ENCODE measurements at regions not wholly inside any gene's neighbourhood (a gene's known extent, or its start where the extent isn't known, plus 50 kb on each side); places are given as distances from the start of the nearest gene placed in this dataset.

GRCh38 chr13:100809129-100809390, 134.5 kb upstream of the TMTC4 start:
- Histone ChIP-seq H4K5ac (ENCODE audit: low read depth, low read length) (no peak overlapping the region), H3K4me2 (ENCODE audit: low read depth, low read length) (no peak overlapping the region), H3K36me3 (ENCODE audit: control insufficient read depth, insufficient read depth, low read length) (no peaks in the 10 kb centered on the region), H3K79me1 (ENCODE audit: low read depth in 1 of 2, low read length in 2 of 2) (no peaks in the 10 kb centered on the region), H2BK120ac (ENCODE audit: low read depth, low read length) (no peak overlapping the region), H3K9me3 (ENCODE audit: control insufficient read depth, insufficient read depth, low read length) (no peaks in the 10 kb centered on the region; the same call in 1 of the 2 replicates), H2AK5ac (ENCODE audit: low read depth, low read length) (no peak overlapping the region), H3K9ac (ENCODE audit: low read depth, low read length) (no peak overlapping the region), H2BK20ac (ENCODE audit: low read depth, low read length) (no peak overlapping the region), H2BK15ac (ENCODE audit: low read depth, low read length) (no peak overlapping the region), H3K4me1 (ENCODE audit: control insufficient read depth, insufficient read depth, low read length) (no peaks in the 10 kb centered on the region), H2BK5ac (ENCODE audit: low read depth, low read length, poor library complexity, severe bottlenecking) (no peak overlapping the region), H3K56ac (ENCODE audit: extremely low read depth, insufficient read depth, low read length) (no peak overlapping the region), H3K9me1 (ENCODE audit: insufficient read depth, low read length) (no peaks in the 10 kb centered on the region), H4K91ac (ENCODE audit: insufficient read depth, low read depth, low read length) (no peak overlapping the region), H3K4me3 (ENCODE audit: insufficient read depth, low read depth, low read length) (no peak overlapping the region), H2AK9ac (replicated peaks; ENCODE audit: low read depth, low read length, poor library complexity) (no peak overlapping the region), H3K23ac (ENCODE audit: low read depth, low read length) (no peak overlapping the region), H2AFZ (replicated peaks; ENCODE audit: low read length, poor library complexity) (no peak overlapping the region), H3K27ac (ENCODE audit: insufficient read depth, low read length) (no peak overlapping the region), H4K20me1 (ENCODE audit: insufficient read depth, low read length) (no peaks in the 10 kb centered on the region), H3K27me3 (ENCODE audit: control insufficient read depth, insufficient read depth, low read length) (peaks cover 6% of the 10 kb centered on the region), H3K18ac (ENCODE audit: low read depth, low read length) (no peak overlapping the region), H4K8ac (ENCODE audit: low read depth in 2 of 2, low read length in 2 of 2) (no peak overlapping the region), H3K14ac (replicated peaks; ENCODE audit: low read depth, low read length) (no peak overlapping the region), H3K4ac (ENCODE audit: low read depth, low read length) (no peak overlapping the region)
- BruUV-seq (replicated peaks) = no TSS peak
- ATAC-seq (ENCODE audit: low read depth) = no peak
- no peak for DNase-seq
- TF ChIP-seq RAD21 (IDR thresholded peaks at IDR 0.05; ENCODE audit: low read length) (no peak), RCOR1 (IDR thresholded peaks at IDR 0.05; ENCODE audit: insufficient replicate concordance, low read length) (no peak), RFX5 (IDR thresholded peaks at IDR 0.05; ENCODE audit: low read depth, low read length) (no peak), USF2 (IDR thresholded peaks at IDR 0.05; ENCODE audit: low read depth, low read length) (no peak)
- intact Hi-C loops (cut with micrococcal nuclease) = no loop called here
- CTCF ChIA-PET = no interaction called here
- dilution Hi-C loops (cut with HindIII; ENCODE audit: low sequenced_read_pairs, unreplicated experiment) = no loop called here
- POLR2A ChIA-PET (ENCODE audit: unreplicated experiment) = interaction anchor here (0.5 kb wide), 1 partner anchor 927 kb away, joined by 3 read pairs; no protein-coding TSS in a partner anchor
- in situ Hi-C loops (cut with MboI; ENCODE audit: low sequenced_read_pairs) = no loop called here
- WGBS, 2 experiments (ENCODE audit: extremely low coverage in 2 of 2, insufficient read length in 1 of 2) = 43% methylated on average over 1 of the region's 2 CpGs; no CpG with 5 or more reads in 1 of the 2 experiments
